Heart left ventricle (tissue), 16 donors: ENCODE measurements at regions not wholly inside any gene's neighbourhood (a gene's known extent, or its start where the extent isn't known, plus 50 kb on each side); places are given as distances from the start of the nearest gene placed in this dataset.

ENCODE experiments used
- ATAC-seq, 4 donors: fragments of 200-7000 bp; cut with Tn5 transposase; one replicate each; pipeline ENCODE4 v1.9.1; 2020 to 2022; ENCODE audit warnings: moderate library complexity in 4 of 4, mild to moderate bottlenecking in 3 of 4, moderate number of reproducible peaks in 1 of 4
- DNase-seq, 5 donors: peaks; one replicate each; pipeline ENCODE4 v3.0.0-alpha.2; 2020
- H3K27ac ChIP-seq, 12 donors: fragments of 200-600 bp; sonication (generic) in 4 of 12; one replicate each; pipeline versions ENCODE4 v1.5.0 to v1.8.0; 2016 to 2022; ENCODE audit warnings: mild to moderate bottlenecking in 2 of 12
- H3K27me3 ChIP-seq, 9 donors: fragments of 200-600 bp; sonication (generic) in 2 of 9; one replicate each; pipeline versions ENCODE4 v1.5.1 to v1.8.0; 2016 to 2022; ENCODE audit warnings: mild to moderate bottlenecking in 3 of 9
- H3K36me3 ChIP-seq, 9 donors: fragments of 200-600 bp; sonication (generic) in 2 of 9; one replicate each; pipeline versions ENCODE4 v1.5.0 to v1.8.0; 2018 to 2022; ENCODE audit warnings: mild to moderate bottlenecking in 2 of 9
- H3K4me1 ChIP-seq, 12 donors: fragments of 200-600 bp; sonication (generic) in 4 of 12; one replicate each; pipeline versions ENCODE4 v1.5.0 to v1.8.0; 2016 to 2022; ENCODE audit warnings: mild to moderate bottlenecking in 3 of 12
- H3K4me3 ChIP-seq, 12 donors: fragments of 200-600 bp; sonication (generic) in 4 of 12; one replicate each; pipeline versions ENCODE4 v1.5.0 to v1.8.0; 2017 to 2022; ENCODE audit warnings: mild to moderate bottlenecking in 9 of 12, moderate library complexity in 4 of 12
- H3K9me3 ChIP-seq, 12 donors: fragments of 200-600 bp; sonication (generic) in 4 of 12; one replicate each; pipeline versions ENCODE4 v1.5.0 to v1.8.0; 2016 to 2022; ENCODE audit warnings: mild to moderate bottlenecking in 1 of 12
- POLR2A ChIP-seq, 2 donors: fragments of 450-650 bp; IDR thresholded peaks; one replicate each; pipeline ENCODE4 v1.6.1; 2017; ENCODE audit warnings: antibody characterized with exemption in 2 of 2, mild to moderate bottlenecking in 2 of 2, moderate library complexity in 2 of 2
- WGBS, 4 donors: extraction: QIAGEN DNeasy Blood & Tissue Kit in 2 of 4; methylation state at CpG; one replicate each; pipeline versions ENCODE4 v1.1.5 to v1.1.7; 2013 to 2018; 5-methylcytosine and 5-hydroxymethylcytosine counted together
- intact Hi-C, 10 donors: fragments of 100-400 bp; cut with DNase I; formaldehyde crosslinking; loops; one replicate each; pipeline versions ENCODE4 v1.11.1 to v1.14.2; 2022
- TF ChIP-seq, protein P1 (sequence below), 12 donors: fragments of 200-600 bp; sonication (generic) in 4 of 12; IDR thresholded peaks; one replicate each; pipeline versions ENCODE4 v1.5.0 to v1.8.0; 2018 to 2022; ENCODE audit warnings: antibody characterized with exemption in 12 of 12, mild to moderate bottlenecking in 5 of 12
- donor health status: ischemic (EF 13 %, LVEDD 7.1; RV severe dilation, severe dysfunction).
- donor health status: healthy with polysubstance abuse.
- donor health status: DM: no; HTN: yes; CAD: no.
- donor health status: DM: no; HTN: no; CAD: no.
- donor health status: ischemic (EF 25% LVEDD 6.9; RV normal size, moderate dysfunction).
- donor health status: ischemic (EF 25% LVEDD 5.7; RV mildly dilated, moderate dysfunction).
- donor health status: healthy.
- donor health status: DM: yes; HTN: yes; CAD: no.
- donor health status: ischemic (EF 35%, LVEDD 5.7; RV mildly dilated, moderate dysfunction).
- donor health status: nonischemic (EF 11% LVEDD 7.7; RV severe dilation, severe dysfunction).
- donor health status: DM: yes; HTN: yes; CAD: no.
- donor health status: PGD.
- donor health status: ischemic (EF 29% LVEDD 5.4; RV normal size, mild dysfunction).
- donor health status: nonischemic (EF 23%, LVEDD 6.1; RV moderate dilation, normal function).

GRCh38 chr3:75001330-75001729, 386.9 kb upstream of the CNTN3 start:
- no peaks in the 10 kb centered on the region for H3K36me3 ChIP-seq
- no peak for DNase-seq
- H3K4me3 ChIP-seq, result no peak overlapping the region
- no peak for ATAC-seq
- H3K27me3 ChIP-seq, result peaks cover 0 to 3% (median 0%) of the 10 kb centered on the region in 9 donors
- no peaks in the 10 kb centered on the region for H3K4me1 ChIP-seq
- 6 to 14% (median 10%) methylated on average over 1 of the region's 1 CpG for WGBS, 4 donors
- no peak overlapping the region for H3K27ac ChIP-seq
- intact Hi-C loops, result loop anchor here in 8 of 10 donors (5.0 to 10.0 kb wide), 7 partner anchors 624 to 1137 kb away; no protein-coding TSS in a partner anchor
- no peak for TF ChIP-seq POLR2A (IDR thresholded peaks at IDR 0.05)
- TF ChIP-seq, protein P1, sequence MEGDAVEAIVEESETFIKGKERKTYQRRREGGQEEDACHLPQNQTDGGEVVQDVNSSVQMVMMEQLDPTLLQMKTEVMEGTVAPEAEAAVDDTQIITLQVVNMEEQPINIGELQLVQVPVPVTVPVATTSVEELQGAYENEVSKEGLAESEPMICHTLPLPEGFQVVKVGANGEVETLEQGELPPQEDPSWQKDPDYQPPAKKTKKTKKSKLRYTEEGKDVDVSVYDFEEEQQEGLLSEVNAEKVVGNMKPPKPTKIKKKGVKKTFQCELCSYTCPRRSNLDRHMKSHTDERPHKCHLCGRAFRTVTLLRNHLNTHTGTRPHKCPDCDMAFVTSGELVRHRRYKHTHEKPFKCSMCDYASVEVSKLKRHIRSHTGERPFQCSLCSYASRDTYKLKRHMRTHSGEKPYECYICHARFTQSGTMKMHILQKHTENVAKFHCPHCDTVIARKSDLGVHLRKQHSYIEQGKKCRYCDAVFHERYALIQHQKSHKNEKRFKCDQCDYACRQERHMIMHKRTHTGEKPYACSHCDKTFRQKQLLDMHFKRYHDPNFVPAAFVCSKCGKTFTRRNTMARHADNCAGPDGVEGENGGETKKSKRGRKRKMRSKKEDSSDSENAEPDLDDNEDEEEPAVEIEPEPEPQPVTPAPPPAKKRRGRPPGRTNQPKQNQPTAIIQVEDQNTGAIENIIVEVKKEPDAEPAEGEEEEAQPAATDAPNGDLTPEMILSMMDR (IDR thresholded peaks at IDR 0.05), result peak in 11 of 12 donors; percentile 15 to 55 (median 36)
- H3K9me3 ChIP-seq, result no peaks in the 10 kb centered on the region

GRCh38 chr3:75012791-75013331, 398.4 kb upstream of the CNTN3 start:
- ATAC-seq (peak in 2 of 4 donors; percentile 37 to 48), DNase-seq (no peak)
- Histone ChIP-seq H3K27ac (no peak overlapping the region), H3K36me3 (no peaks in the 10 kb centered on the region), H3K4me3 (no peak overlapping the region), H3K4me1 (peaks cover 0 to 6% (median 0%) of the 10 kb centered on the region in 12 donors), H3K9me3 (no peaks in the 10 kb centered on the region), H3K27me3 (no peaks in the 10 kb centered on the region)
- WGBS, 4 donors, result 32 to 39% (median 36%) methylated on average over 5 of the region's 5 CpGs
- intact Hi-C loops, result no loop called here
- TF ChIP-seq, protein P1 (IDR thresholded peaks at IDR 0.05), result no peak
- TF ChIP-seq POLR2A (IDR thresholded peaks at IDR 0.05), result no peak

DNA sequence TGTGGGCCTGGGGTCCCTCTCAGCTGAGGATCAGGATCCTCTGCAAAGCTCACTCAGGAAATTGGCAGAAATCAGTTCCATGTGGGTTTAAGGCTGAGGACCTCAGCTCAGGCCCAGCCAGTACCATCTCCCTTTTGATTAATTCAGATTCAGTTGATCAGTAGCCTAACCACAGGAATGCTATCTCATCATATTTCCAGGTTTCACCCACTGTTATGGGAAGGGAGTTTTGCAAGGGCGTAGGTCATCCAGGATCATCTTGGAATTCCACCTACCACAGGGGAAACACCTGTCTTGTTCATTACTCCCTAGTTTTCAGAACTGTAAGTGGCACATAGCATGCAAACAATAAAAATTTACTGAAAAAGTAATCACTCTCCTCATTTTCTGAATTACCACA, 399.5 kb upstream of the CNTN3 start:
- intact Hi-C loops, result no loop called here
- Histone ChIP-seq H3K9me3 (no peaks in the 10 kb centered on the region), H3K27ac (no peak overlapping the region), H3K4me1 (peaks cover 0 to 6% (median 0%) of the 10 kb centered on the region in 12 donors), H3K27me3 (no peaks in the 10 kb centered on the region), H3K4me3 (no peak overlapping the region), H3K36me3 (no peaks in the 10 kb centered on the region)
- DNase-seq (no peak), ATAC-seq (no peak)
- no peak for TF ChIP-seq POLR2A (IDR thresholded peaks at IDR 0.05)
- TF ChIP-seq, protein P1 (IDR thresholded peaks at IDR 0.05), result no peak
- WGBS, 4 donors, result 82 to 91% (median 84%) methylated on average over 1 of the region's 1 CpG

DNA sequence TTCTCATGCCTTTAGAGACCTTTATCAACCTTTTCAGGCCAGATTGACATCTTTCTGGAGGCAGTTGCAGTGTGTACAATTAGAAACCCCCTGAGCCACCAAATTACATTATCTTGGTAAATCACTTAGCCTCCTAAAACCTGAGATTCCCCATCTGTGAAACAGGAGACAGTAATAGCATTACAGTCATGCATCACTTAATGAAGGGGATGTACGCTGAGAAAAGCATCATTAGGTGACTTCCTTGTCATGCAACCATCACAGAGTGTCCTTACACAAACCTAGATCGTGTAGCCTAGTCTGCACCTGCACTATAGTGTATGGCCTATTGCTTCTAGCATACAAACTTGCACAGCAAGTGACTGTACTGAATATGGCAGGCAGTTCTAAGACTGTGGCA, 400.8 kb upstream of the CNTN3 start:
- Histone ChIP-seq H3K27me3 (no peaks in the 10 kb centered on the region), H3K27ac (no peak overlapping the region), H3K36me3 (no peaks in the 10 kb centered on the region), H3K4me3 (no peak overlapping the region), H3K9me3 (no peaks in the 10 kb centered on the region), H3K4me1 (peaks cover 0 to 6% (median 0%) of the 10 kb centered on the region in 12 donors)
- no peak for ATAC-seq
- WGBS, 4 donors, result 54 to 72% (median 67%) methylated on average over 2 of the region's 2 CpGs
- intact Hi-C loops, result no loop called here
- no peak for TF ChIP-seq POLR2A (IDR thresholded peaks at IDR 0.05)
- TF ChIP-seq, protein P1 (IDR thresholded peaks at IDR 0.05), result no peak
- no peak for DNase-seq
